ENCODE measurements at regions not wholly inside any gene's neighbourhood (a gene's known extent, or its start where the extent isn't known, plus 50 kb on each side); places are given as distances from the start of the nearest gene placed in this dataset.
A peak's percentile ranks its signal among the peaks of the same experiment; 100 is the strongest.

DNA sequence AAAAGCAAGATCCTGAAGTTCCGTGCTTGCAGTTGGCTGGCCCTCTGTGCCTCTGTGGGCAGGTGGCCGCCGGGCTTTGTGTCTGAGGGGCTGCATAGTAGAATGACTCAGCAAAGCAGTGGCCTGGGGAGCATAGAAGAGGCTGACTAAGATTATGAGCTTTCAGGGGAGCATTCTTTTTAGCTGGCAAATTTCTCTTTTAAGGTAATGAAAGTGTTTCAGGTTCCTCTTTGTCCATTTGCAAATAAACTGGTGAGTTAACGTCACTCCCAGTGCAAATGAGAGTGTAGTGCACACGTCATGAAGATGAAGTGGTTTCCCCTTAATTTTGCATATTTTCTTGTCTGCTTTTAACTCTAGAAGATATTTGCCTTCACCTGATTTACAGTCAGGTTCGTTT, 98.6 kb downstream of the BCL2L11 start:
- DNase-seq (ENCODE audit: low spot score), result no peak

- DNase-seq (ENCODE audit: low spot score), result no peak
Measured at GRCh38 chr2:111219734-111220505, 99.2 kb downstream of the BCL2L11 start.

GRCh38 chr2:111220962-111221361, 100.2 kb downstream of the BCL2L11 start:
- DNase-seq (ENCODE audit: low spot score), result no peak

DNA sequence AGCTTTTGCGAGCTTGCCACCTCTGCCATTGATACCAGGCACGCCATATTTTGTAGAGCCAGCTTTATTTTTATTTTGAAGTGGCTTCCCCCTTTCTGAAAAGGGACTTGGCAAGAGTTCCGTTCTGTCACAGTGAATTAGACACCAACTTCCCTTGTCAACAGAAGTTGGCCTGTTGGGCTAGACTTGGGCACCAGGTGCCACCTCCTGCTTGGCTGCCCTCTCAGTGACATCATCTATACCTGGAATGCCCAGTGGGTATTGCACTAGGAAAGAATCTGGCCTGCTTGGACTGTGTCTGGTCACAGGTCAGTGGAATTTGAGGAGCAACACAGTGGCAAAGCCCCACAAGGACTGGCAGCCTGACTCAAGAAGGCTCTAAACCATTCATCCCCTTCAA, 101.0 kb downstream of the BCL2L11 start:
- no peak for DNase-seq (ENCODE audit: low spot score)

DNA sequence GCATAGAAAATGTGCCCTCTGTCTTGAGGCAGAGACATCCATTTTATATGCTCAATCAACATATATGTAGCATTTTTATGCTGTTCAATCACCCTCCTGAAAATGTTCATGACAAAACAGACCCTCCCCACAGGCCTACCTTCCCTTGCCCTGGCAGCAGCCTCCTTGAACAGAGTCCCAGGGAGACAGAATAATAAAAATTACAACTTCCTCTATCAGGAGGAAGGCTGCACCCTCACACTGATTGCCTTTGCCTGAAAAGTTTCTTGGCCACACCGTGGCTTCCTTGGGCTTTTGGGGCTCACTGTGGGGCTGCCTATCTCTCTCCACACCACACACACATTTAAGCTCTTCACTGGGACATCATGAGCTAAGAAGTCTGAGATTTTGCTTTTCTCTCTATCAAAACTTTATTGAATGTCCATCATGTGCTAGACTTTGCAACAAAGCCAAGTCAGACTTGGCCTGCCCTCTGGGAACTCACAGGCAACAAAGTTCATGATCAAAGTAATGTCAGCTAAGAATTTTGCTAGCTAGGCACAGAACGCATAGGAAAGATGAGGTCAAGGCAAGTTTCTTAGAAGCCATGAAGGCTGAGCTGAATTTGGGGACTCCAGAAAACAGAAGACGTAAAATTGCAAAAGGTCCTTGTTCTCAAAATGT, 101.6 kb downstream of the BCL2L11 start:
- no peak for DNase-seq (ENCODE audit: low spot score)

DNA sequence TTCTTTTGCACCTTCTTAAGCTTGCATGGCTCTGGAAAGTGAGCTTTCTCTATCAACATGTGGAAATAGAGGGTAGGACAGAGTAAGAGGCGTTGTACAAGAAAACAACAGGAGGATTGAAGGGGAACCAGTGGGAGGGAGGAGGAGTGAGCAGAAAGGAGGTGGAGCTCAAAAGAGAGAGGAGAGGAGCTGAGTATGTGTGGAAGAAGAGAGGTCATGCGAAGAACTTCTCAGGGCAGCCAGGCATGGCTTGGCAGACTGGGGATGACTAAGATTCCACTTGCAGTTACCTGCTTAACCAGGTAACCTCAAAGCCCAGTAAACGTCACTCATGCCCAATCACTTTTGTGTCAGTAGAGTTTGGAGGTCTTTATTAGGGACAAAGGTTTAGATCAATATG, 105.1 kb downstream of the BCL2L11 start:
- no peak for DNase-seq (ENCODE audit: low spot score)

- no peak for DNase-seq (ENCODE audit: low spot score)
Measured at GRCh38 chr2:111226876-111227700, 106.4 kb downstream of the BCL2L11 start.

DNA sequence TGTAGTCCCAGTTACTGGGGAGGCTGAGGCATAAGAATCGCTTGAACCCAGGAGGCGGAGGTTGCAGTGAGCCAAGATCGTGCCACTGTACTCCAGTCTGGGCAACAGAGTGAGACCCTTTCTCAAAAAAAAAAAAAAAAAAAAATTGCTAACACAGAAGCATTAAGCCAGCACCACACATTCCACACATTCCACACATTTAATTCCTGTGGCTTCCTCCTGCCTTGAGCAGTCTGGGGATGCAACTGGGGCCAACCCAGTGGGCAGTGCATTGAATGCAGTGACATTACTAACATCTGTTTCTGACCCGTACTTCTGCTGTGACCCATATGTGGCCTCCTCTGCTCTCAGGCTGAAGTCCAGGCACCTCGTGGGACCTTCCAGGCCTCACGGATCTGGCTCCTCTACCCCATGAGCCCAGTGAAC, 107.0 kb downstream of the BCL2L11 start:
- DNase-seq (ENCODE audit: low spot score), result peak; percentile 17

GRCh38 chr2:111231532-111232252, 111.0 kb downstream of the BCL2L11 start:
- DNase-seq (ENCODE audit: low spot score), result no peak

DNA sequence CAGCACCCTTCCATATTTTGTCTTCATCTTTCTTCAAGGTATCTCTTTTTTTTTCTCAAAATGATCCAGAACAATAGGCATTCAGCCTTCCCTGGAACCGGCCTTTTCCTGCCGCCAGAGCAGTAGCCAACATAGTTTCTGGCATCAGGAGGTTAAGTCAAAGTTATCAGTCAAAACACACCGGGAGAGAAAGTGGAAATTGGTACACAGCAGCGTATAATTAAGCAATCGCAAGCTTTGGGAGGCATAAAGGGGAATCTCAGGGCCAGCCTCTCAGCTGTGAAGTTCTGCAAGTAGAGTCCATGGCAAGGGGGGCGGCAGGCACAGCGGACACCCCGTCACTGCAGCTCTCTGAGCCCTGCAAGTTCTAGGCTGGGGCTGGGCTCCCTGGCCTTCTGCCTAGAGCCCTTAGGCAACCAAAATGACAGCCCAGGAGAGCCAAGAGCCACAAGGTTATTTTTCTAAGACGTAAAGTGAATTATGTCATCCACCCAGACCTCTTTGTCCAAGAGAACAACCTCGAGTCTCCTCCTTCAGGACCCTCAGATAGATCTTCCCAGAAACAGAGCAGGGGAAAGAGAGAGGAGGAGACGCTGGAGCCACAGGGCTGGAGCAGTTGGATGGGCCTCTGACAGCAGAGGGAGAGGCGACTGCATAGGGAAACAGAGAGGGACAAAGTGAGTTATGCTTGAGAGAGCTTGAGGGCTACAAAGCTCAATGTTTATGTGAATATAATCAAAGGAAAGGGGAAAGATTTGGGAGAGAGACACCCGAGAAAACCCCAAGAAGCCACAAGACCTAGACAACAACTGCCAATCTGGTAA, 114.7 kb downstream of the BCL2L11 start:
- no peak for DNase-seq (ENCODE audit: low spot score)

GRCh38 chr2:111236025-111236424, 115.3 kb downstream of the BCL2L11 start:
- no peak for DNase-seq (ENCODE audit: low spot score)

GRCh38 chr2:111238296-111238695, 117.6 kb downstream of the BCL2L11 start:
- DNase-seq (ENCODE audit: low spot score), result no peak

DNA sequence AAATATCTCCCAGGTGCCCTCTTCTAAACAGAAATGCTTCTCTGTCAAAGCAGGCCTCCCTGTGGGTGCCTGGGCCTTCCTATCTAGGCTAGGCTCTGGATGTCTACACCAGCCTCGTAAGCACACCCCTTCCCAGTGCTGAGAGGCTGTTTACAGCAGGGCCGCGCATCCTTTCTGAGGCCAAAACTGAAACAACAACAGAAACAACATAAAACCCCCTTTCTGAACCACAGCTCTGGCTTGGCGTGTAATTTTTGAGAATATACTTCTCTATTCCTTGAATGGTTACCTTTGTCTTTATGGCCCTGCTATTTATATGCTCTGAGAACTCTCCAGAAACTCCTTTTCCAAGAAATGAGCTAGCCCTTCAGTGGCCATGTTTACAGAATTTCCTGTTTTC, 118.4 kb downstream of the BCL2L11 start:
- DNase-seq (ENCODE audit: low spot score), result no peak

DNA sequence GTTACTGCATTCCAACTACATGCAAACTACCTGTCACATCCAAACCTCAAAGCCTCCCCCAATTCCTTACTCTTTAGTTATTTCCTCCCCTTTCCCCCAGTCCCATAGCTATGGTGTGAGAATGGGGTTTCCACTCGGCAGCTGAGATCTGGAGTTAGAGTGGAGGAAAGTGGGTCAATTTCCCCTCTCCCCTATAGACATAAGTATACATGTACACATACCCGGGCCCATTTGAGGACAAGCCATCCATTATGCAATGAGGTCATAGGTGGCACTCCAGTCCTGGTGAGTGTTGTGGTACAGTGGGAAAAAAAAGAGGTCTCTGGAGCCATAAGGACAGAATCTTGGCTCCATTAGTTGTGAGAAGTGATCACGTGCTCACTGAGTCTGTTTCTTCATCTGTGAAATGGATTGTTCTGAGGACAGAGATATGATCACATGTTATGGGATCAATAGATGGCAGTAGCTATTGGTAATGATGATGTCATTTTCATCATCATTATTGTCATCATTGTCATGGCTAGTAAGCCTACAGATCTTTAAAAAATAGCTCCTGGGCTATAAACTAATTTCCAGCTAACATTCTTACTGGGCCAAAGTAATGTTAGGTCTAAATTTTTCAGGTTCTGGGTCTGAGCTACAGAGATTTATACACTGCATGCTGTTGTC, 119.0 kb downstream of the BCL2L11 start:
- no peak for DNase-seq (ENCODE audit: low spot score)

DNA sequence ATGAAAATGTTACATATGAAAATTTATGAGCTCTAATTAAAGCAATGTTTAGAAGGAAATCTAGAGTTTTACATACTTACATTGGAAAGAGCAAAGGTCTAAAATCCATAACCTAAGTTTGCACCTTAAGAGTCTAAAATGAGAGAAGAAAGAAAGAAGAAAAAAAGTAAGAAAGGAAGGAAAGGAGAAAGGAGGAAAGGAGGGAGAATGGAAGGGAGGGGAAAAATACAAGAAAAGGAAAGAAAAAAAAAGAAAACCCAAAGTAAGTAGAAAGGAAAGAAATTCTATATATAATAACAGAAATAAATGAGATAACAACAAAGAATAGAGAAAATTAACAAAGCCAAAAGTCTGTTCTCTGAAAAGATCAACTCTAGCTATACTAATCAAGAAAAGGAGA, 122.6 kb downstream of the BCL2L11 start:
- DNase-seq (ENCODE audit: low spot score), result no peak

DNA sequence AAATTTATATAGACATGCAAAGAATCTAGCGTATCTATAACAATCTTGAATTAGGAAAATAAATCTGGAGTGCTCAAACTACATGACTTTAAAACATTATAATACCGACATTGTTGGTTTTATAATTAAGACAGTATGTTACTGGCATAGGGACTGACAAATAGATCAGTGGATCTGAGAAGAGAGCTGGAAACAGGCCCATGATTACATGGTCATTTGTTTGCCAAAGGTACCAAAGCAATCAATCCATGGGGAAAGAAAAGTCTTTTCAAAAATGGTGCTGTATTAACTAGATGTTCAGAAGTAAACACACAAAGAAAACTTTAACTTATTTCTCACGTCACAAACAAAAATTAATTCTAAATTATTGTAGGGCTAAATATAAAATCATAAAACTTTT, 124.2 kb downstream of the BCL2L11 start:
- no peak for DNase-seq (ENCODE audit: low spot score)

GRCh38 chr2:111246620-111247061, 125.9 kb downstream of the BCL2L11 start:
- no peak for DNase-seq (ENCODE audit: low spot score)

GRCh38 chr2:111247491-111247890, 126.8 kb downstream of the BCL2L11 start:
- DNase-seq (ENCODE audit: low spot score), result no peak

DNA sequence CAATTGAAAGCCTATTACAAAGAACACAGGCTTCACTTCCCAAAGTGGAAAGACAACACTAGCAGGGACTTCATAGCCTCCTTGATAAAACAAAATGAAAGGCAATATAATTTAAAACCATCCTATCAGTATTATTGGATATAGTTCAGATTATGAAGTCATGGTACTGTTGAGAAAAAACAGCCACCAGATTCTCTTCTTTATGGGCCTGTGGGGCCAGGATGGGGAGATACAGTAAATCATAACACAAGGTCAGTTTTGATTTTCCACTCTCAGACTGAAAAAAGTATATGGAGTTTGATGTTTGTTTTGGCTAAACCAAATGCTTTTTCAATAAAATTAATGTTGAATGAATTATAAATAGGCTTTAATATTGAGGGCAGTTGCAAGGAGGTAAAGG, 129.1 kb downstream of the BCL2L11 start:
- DNase-seq (ENCODE audit: low spot score), result no peak

DNA sequence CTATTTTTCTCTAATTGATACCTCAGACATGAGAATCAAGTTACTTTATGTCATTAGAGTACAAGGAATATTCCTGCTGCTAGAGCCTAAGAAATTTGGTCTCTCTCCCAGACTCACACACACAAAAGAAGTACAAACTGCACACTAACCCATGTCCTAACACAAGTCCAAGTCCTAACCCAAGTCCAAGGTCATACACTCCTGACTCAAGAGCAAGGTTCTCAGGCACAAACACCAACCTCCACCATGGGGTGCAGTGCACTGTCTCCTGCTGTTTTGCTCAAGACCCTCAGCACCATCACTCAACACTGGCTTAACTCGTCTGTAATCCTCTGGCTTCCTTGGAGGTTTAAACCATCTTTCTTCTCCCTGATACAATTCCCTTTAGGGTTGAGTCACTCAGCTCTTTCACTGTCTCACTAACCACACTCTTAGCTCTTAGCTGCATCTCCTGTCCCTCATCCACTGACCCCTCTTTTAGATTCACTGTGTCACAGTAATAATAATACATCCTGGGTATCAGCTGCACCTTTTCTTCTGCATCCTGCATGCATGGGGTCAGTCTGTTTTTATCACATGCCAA, 129.8 kb downstream of the BCL2L11 start:
- no peak for DNase-seq (ENCODE audit: low spot score)
